Astrocyte (in vitro differentiated cells and primary cell): ENCODE measurements at regions not wholly inside any gene's neighbourhood (a gene's known extent, or its start where the extent isn't known, plus 50 kb on each side); places are given as distances from the start of the nearest gene placed in this dataset.

Source experiments
- DNase-seq: peaks from one replicate; pipeline ENCODE4 v3.0.0-alpha.2; 2010; ENCODE audit warnings: low read depth
- FAIRE-seq: peaks from 2 replicates; lab custom pipeline; 2011; peaks lifted over from hg19 to GRCh38; lab: Jason Lieb, UNC
- H2AFZ ChIP-seq: 2 replicates; pipeline ENCODE4 v1.6.0; 2012; ENCODE audit warnings: low read depth, low read length, inconsistent platforms
- H3K27ac ChIP-seq: 2 replicates; pipeline ENCODE4 v1.5.1; 2011; ENCODE audit warnings: low read depth, low read length, inconsistent platforms
- H3K27me3 ChIP-seq: 2 replicates; pipeline ENCODE4 v1.6.0; 2011; ENCODE audit warnings: low read length, inconsistent platforms; ENCODE audit not compliant: insufficient read depth
- H3K36me3 ChIP-seq: 2 replicates; pipeline ENCODE4 v1.5.1; 2011; ENCODE audit warnings: low read length, inconsistent platforms; ENCODE audit not compliant: insufficient read depth
- H3K4me1 ChIP-seq: 2 replicates; pipeline ENCODE4 v1.5.1; 2011; ENCODE audit warnings: low read length, inconsistent platforms; ENCODE audit not compliant: insufficient read depth
- H3K4me2 ChIP-seq: 2 replicates; pipeline ENCODE4 v1.6.0; 2012; ENCODE audit warnings: low read length, inconsistent platforms
- H3K4me3 ChIP-seq: 2 replicates; pipeline ENCODE4 v1.5.1; 2011; ENCODE audit warnings: low read depth, mild to moderate bottlenecking, low read length, inconsistent platforms; ENCODE audit not compliant: insufficient read depth
- H3K79me2 ChIP-seq: 2 replicates; pipeline ENCODE4 v1.6.0; 2012; ENCODE audit warnings: mild to moderate bottlenecking, low read length, inconsistent platforms; ENCODE audit not compliant: insufficient read depth
- H3K9ac ChIP-seq: 2 replicates; pipeline ENCODE4 v1.6.0; 2012; ENCODE audit warnings: mild to moderate bottlenecking, low read length, inconsistent platforms
- H3K9me3 ChIP-seq: 2 replicates; pipeline ENCODE4 v1.5.1; 2012; ENCODE audit warnings: low read depth, mild to moderate bottlenecking, low read length, inconsistent platforms; ENCODE audit not compliant: insufficient read depth
- H4K20me1 ChIP-seq: 2 replicates; pipeline ENCODE4 v1.6.0; 2012; ENCODE audit warnings: low read length, inconsistent platforms; ENCODE audit not compliant: insufficient read depth
- H3K27ac Mint-ChIP-seq: one replicate; pipeline ENCODE4 v1.8.0; 2021; ENCODE audit warnings: mild to moderate bottlenecking, mixed read lengths; ENCODE audit not compliant: unreplicated experiment
- H3K27me3 Mint-ChIP-seq: one replicate; pipeline ENCODE4 v1.8.0; 2021; ENCODE audit warnings: low read depth, mixed read lengths; ENCODE audit not compliant: unreplicated experiment
- H3K36me3 Mint-ChIP-seq: one replicate; pipeline ENCODE4 v1.8.0; 2021; ENCODE audit warnings: low read depth, mixed read lengths; ENCODE audit not compliant: unreplicated experiment
- H3K4me1 Mint-ChIP-seq: one replicate; pipeline ENCODE4 v1.8.0; 2021; ENCODE audit warnings: low read depth, mixed read lengths; ENCODE audit not compliant: unreplicated experiment
- H3K4me3 Mint-ChIP-seq: one replicate; pipeline ENCODE4 v1.8.0; 2021; ENCODE audit warnings: mild to moderate bottlenecking, moderate library complexity, mixed read lengths; ENCODE audit not compliant: unreplicated experiment
- H3K9me3 Mint-ChIP-seq: one replicate; pipeline ENCODE4 v1.8.0; 2021; ENCODE audit warnings: mild to moderate bottlenecking, mixed read lengths; ENCODE audit not compliant: unreplicated experiment
- EZH2 ChIP-seq: IDR thresholded peaks from 2 replicates; pipeline ENCODE4 v1.6.1; 2012; ENCODE audit warnings: mild to moderate bottlenecking, low read length, inconsistent platforms; ENCODE audit not compliant: insufficient read depth
- TF ChIP-seq, protein P1 (sequence below): IDR thresholded peaks from 2 replicates; pipeline ENCODE4 v1.5.1; 2011; ENCODE audit warnings: low read depth, mild to moderate bottlenecking, inconsistent platforms, low read length, moderate library complexity; ENCODE audit not compliant: insufficient read depth

DNA sequence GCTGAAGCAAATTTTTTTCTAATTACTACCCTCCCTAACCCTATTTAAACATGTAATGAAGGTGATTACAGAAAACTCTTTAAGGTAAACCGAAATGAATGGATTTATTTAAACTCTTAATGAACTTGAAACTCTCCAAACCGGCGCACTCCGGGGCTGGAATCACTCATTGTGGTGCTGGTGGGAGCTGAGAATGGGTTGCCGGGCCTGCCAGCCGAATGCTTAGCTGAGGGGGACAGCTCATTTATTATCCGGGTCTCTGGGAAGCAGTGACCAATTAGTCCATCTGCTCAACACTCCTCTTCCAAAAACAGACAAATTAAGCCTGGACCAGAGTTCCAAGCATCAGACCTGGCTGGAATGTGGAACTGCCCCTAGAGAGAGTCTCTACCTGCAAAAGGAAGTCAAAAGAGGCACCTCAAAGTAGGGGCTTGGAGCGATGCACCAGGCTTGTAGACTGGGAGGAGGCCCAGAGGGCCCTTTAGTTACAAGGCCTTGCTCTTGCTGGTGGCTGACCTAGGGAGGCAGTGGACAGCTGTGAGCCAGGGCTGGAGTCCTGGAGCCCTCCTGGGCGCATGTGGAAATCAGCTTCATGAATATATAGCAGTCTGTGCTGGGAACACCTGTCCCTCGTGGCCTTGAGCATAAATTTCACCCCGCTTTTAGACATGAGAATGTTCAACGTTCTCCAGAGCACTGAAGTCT is 320.7 kb downstream of the AJAP1 start:
- Histone ChIP-seq H3K9me3 (peaks cover 11% of the 10 kb centered on the region), H3K4me3 (no peak overlapping the region), H3K4me1 (no peaks in the 10 kb centered on the region), H3K79me2 (no peaks in the 10 kb centered on the region), H3K4me2 (no peak overlapping the region), H3K36me3 (no peaks in the 10 kb centered on the region), H3K27me3 (no peaks in the 10 kb centered on the region), H3K27ac (no peak overlapping the region), H4K20me1 (no peaks in the 10 kb centered on the region), H3K9ac (no peak overlapping the region), H2AFZ (no peak overlapping the region)
- peaks cover 22% of the 10 kb centered on the region for H3K27me3 Mint-ChIP-seq
- FAIRE-seq (no peak), DNase-seq (no peak)
- H3K27ac Mint-ChIP-seq = no peak overlapping the region
- no peaks in the 10 kb centered on the region for H3K36me3 Mint-ChIP-seq
- TF ChIP-seq, protein P1, sequence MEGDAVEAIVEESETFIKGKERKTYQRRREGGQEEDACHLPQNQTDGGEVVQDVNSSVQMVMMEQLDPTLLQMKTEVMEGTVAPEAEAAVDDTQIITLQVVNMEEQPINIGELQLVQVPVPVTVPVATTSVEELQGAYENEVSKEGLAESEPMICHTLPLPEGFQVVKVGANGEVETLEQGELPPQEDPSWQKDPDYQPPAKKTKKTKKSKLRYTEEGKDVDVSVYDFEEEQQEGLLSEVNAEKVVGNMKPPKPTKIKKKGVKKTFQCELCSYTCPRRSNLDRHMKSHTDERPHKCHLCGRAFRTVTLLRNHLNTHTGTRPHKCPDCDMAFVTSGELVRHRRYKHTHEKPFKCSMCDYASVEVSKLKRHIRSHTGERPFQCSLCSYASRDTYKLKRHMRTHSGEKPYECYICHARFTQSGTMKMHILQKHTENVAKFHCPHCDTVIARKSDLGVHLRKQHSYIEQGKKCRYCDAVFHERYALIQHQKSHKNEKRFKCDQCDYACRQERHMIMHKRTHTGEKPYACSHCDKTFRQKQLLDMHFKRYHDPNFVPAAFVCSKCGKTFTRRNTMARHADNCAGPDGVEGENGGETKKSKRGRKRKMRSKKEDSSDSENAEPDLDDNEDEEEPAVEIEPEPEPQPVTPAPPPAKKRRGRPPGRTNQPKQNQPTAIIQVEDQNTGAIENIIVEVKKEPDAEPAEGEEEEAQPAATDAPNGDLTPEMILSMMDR = no peak
- TF ChIP-seq EZH2 = no peak
- peaks cover 2% of the 10 kb centered on the region for H3K9me3 Mint-ChIP-seq
- H3K4me3 Mint-ChIP-seq = no peak overlapping the region
- peaks cover 2% of the 10 kb centered on the region for H3K4me1 Mint-ChIP-seq

DNA sequence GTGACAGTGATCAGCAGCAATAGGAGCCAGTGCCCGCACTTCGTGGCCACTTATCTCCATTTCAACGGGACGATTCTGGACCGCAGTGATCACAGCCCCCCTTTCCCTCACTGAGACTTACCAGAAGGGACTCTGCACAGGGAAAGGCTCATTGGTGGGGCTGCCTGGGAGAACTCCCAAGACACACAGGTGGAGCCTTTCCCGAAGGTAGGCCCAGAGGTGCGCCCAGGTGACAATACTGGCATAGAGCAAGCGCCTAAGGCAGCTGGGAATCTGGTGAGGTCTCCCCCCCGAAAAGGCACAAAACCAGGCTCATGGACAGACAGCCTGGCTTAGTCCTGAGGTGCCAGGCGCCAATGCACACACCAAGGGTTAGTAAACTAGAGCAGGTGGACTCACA is 318.9 kb downstream of the AJAP1 start:
- H3K9me3 Mint-ChIP-seq = peaks cover 4% of the 10 kb centered on the region

More for the DNA sequence above, 318.9 kb downstream of the AJAP1 start:
- DNase-seq (no peak), FAIRE-seq (no peak)
- H3K79me2 ChIP-seq = no peaks in the 10 kb centered on the region
- no peak overlapping the region for H2AFZ ChIP-seq
- no peaks in the 10 kb centered on the region for H4K20me1 ChIP-seq
- no peak overlapping the region for H3K27ac ChIP-seq
- TF ChIP-seq, protein P1 = no peak
- no peak for TF ChIP-seq EZH2
- H3K4me1 ChIP-seq = no peaks in the 10 kb centered on the region
- no peaks in the 10 kb centered on the region for H3K36me3 Mint-ChIP-seq
- no peak overlapping the region for H3K4me3 Mint-ChIP-seq
- H3K27ac Mint-ChIP-seq = no peak overlapping the region
- H3K4me2 ChIP-seq = no peak overlapping the region
- no peaks in the 10 kb centered on the region for H3K36me3 ChIP-seq
- no peaks in the 10 kb centered on the region for H3K27me3 ChIP-seq
- H3K9me3 ChIP-seq = peaks cover 8% of the 10 kb centered on the region
- H3K9ac ChIP-seq = no peak overlapping the region
- peaks cover 13% of the 10 kb centered on the region for H3K27me3 Mint-ChIP-seq
- no peak overlapping the region for H3K4me3 ChIP-seq
- H3K4me1 Mint-ChIP-seq = peaks cover 2% of the 10 kb centered on the region
